ENCODE measurements at regions not wholly inside any gene's neighbourhood (a gene's known extent, or its start where the extent isn't known, plus 50 kb on each side); places are given as distances from the start of the nearest gene placed in this dataset.
"Not testable (repeated sequence)": the region's sequence is repeated elsewhere in the genome, so short reads cannot be mapped to it uniquely, and the experiment has no call there.

- peaks cover 23% of the 10 kb centered on the region for H3K27me3 Mint-ChIP-seq
- H3K36me3 Mint-ChIP-seq (ENCODE audit: insufficient read depth) = no peaks in the 10 kb centered on the region
- H3K27ac Mint-ChIP-seq (ENCODE audit: low read depth) = no peak overlapping the region
- no peaks in the 10 kb centered on the region for H3K4me1 Mint-ChIP-seq
- ATAC-seq (replicated peaks; ENCODE audit: extremely low read depth, poor library complexity, severe bottlenecking) (no peak), DNase-seq (ENCODE audit: low spot score in 2 of 2) (no peak)
- H3K9me3 Mint-ChIP-seq = no peaks in the 10 kb centered on the region
- H3K4me3 Mint-ChIP-seq = no peak overlapping the region
Measured at GRCh38 chr4:53711926-53712325, 120.6 kb upstream of the LNX1 start.

GRCh38 chr4:53709693-53710092 lies 118.4 kb upstream of the LNX1 start:
- no peaks in the 10 kb centered on the region for H3K36me3 Mint-ChIP-seq (ENCODE audit: insufficient read depth)
- H3K4me3 Mint-ChIP-seq = no peak overlapping the region
- no peaks in the 10 kb centered on the region for H3K4me1 Mint-ChIP-seq
- no peak overlapping the region for H3K27ac Mint-ChIP-seq (ENCODE audit: low read depth)
- H3K9me3 Mint-ChIP-seq = no peaks in the 10 kb centered on the region
- H3K27me3 Mint-ChIP-seq = peaks cover 22% of the 10 kb centered on the region
- ATAC-seq (replicated peaks; ENCODE audit: extremely low read depth, poor library complexity, severe bottlenecking) (no peak), DNase-seq (ENCODE audit: low spot score in 2 of 2) (no peak)

GRCh38 chr4:53707491-53707890 lies 116.2 kb upstream of the LNX1 start:
- Mint-ChIP-seq H3K36me3 (ENCODE audit: insufficient read depth) (no peaks in the 10 kb centered on the region), H3K27ac (ENCODE audit: low read depth) (no peak overlapping the region), H3K4me1 (peaks cover 6% of the 10 kb centered on the region), H3K9me3 (no peaks in the 10 kb centered on the region), H3K27me3 (peaks cover 33% of the 10 kb centered on the region), H3K4me3 (no peak overlapping the region)
- DNase-seq (ENCODE audit: low spot score in 2 of 2) (no peak), ATAC-seq (replicated peaks; ENCODE audit: extremely low read depth, poor library complexity, severe bottlenecking) (no peak)

GRCh38 chr4:53706422-53707032 lies 115.2 kb upstream of the LNX1 start:
- no peaks in the 10 kb centered on the region for H3K9me3 Mint-ChIP-seq
- H3K4me3 Mint-ChIP-seq = no peak overlapping the region
- no peak for DNase-seq (ENCODE audit: low spot score in 2 of 2)
- no peaks in the 10 kb centered on the region for H3K36me3 Mint-ChIP-seq (ENCODE audit: insufficient read depth)
- no peak overlapping the region for H3K27ac Mint-ChIP-seq (ENCODE audit: low read depth)
- no peak for ATAC-seq (replicated peaks; ENCODE audit: extremely low read depth, poor library complexity, severe bottlenecking)
- H3K27me3 Mint-ChIP-seq = peaks cover 34% of the 10 kb centered on the region
- peaks cover 6% of the 10 kb centered on the region for H3K4me1 Mint-ChIP-seq

GRCh38 chr4:53705972-53706371 lies 114.7 kb upstream of the LNX1 start:
- H3K4me1 Mint-ChIP-seq = peaks cover 6% of the 10 kb centered on the region
- H3K9me3 Mint-ChIP-seq = no peaks in the 10 kb centered on the region

GRCh38 chr4:53705151-53705764 lies 114.0 kb upstream of the LNX1 start:
- H3K27me3 Mint-ChIP-seq = peaks cover 47% of the 10 kb centered on the region
- no peaks in the 10 kb centered on the region for H3K9me3 Mint-ChIP-seq
- ATAC-seq (replicated peaks; ENCODE audit: extremely low read depth, poor library complexity, severe bottlenecking) = no peak

More at GRCh38 chr4:53705972-53706371, 114.7 kb upstream of the LNX1 start:
- DNase-seq (ENCODE audit: low spot score in 2 of 2) = no peak
- no peak for ATAC-seq (replicated peaks; ENCODE audit: extremely low read depth, poor library complexity, severe bottlenecking)
- Mint-ChIP-seq H3K36me3 (ENCODE audit: insufficient read depth) (no peaks in the 10 kb centered on the region), H3K4me3 (no peak overlapping the region), H3K27me3 (peaks cover 40% of the 10 kb centered on the region), H3K27ac (ENCODE audit: low read depth) (no peak overlapping the region)

GRCh38 chr4:53704329-53704728 lies 113.0 kb upstream of the LNX1 start:
- Mint-ChIP-seq H3K27ac (ENCODE audit: low read depth) (no peak overlapping the region), H3K36me3 (ENCODE audit: insufficient read depth) (no peaks in the 10 kb centered on the region), H3K9me3 (no peaks in the 10 kb centered on the region), H3K4me1 (peaks cover 6% of the 10 kb centered on the region), H3K27me3 (peaks cover 51% of the 10 kb centered on the region), H3K4me3 (no peak overlapping the region)
- no peak for DNase-seq (ENCODE audit: low spot score in 2 of 2)
- no peak for ATAC-seq (replicated peaks; ENCODE audit: extremely low read depth, poor library complexity, severe bottlenecking)

More at GRCh38 chr4:53705151-53705764, 114.0 kb upstream of the LNX1 start:
- Mint-ChIP-seq H3K4me3 (no peak overlapping the region), H3K27ac (ENCODE audit: low read depth) (no peak overlapping the region), H3K4me1 (peaks cover 6% of the 10 kb centered on the region), H3K36me3 (ENCODE audit: insufficient read depth) (no peaks in the 10 kb centered on the region)
- DNase-seq (ENCODE audit: low spot score in 2 of 2) = no peak

GRCh38 chr4:53703267-53703655 lies 112.0 kb upstream of the LNX1 start:
- no peaks in the 10 kb centered on the region for H3K36me3 Mint-ChIP-seq (ENCODE audit: insufficient read depth)
- H3K9me3 Mint-ChIP-seq = no peaks in the 10 kb centered on the region
- H3K27me3 Mint-ChIP-seq = peaks cover 45% of the 10 kb centered on the region
- DNase-seq (ENCODE audit: low spot score in 2 of 2) = no peak
- ATAC-seq (replicated peaks; ENCODE audit: extremely low read depth, poor library complexity, severe bottlenecking) = no peak
- no peak overlapping the region for H3K27ac Mint-ChIP-seq (ENCODE audit: low read depth)
- peaks cover 6% of the 10 kb centered on the region for H3K4me1 Mint-ChIP-seq
- no peak overlapping the region for H3K4me3 Mint-ChIP-seq

- Mint-ChIP-seq H3K9me3 (no peaks in the 10 kb centered on the region), H3K4me1 (peaks cover 6% of the 10 kb centered on the region), H3K27ac (ENCODE audit: low read depth) (peak overlapping the region; percentile 84), H3K4me3 (peak overlapping the region; percentile 40), H3K36me3 (ENCODE audit: insufficient read depth) (no peaks in the 10 kb centered on the region), H3K27me3 (peaks cover 38% of the 10 kb centered on the region)
- ATAC-seq (replicated peaks; ENCODE audit: extremely low read depth, poor library complexity, severe bottlenecking) (peak; percentile 36), DNase-seq (ENCODE audit: low spot score in 2 of 2) (no peak)
Measured at GRCh38 chr4:53702334-53703266, 111.3 kb upstream of the LNX1 start.

GRCh38 chr4:53701260-53701659 lies 110.0 kb upstream of the LNX1 start:
- H3K9me3 Mint-ChIP-seq; H3K4me1 Mint-ChIP-seq; H3K27ac Mint-ChIP-seq (ENCODE audit: low read depth); H3K36me3 Mint-ChIP-seq (ENCODE audit: insufficient read depth); ATAC-seq (replicated peaks; ENCODE audit: extremely low read depth, poor library complexity, severe bottlenecking); H3K4me3 Mint-ChIP-seq; DNase-seq (ENCODE audit: low spot score in 2 of 2): not testable (repeated sequence)
- H3K27me3 Mint-ChIP-seq = peaks cover 29% of the 10 kb centered on the region

GRCh38 chr4:53699310-53699709 lies 108.0 kb upstream of the LNX1 start:
- H3K36me3 Mint-ChIP-seq (ENCODE audit: insufficient read depth); H3K27ac Mint-ChIP-seq (ENCODE audit: low read depth); DNase-seq (ENCODE audit: low spot score in 2 of 2); H3K4me1 Mint-ChIP-seq; ATAC-seq (replicated peaks; ENCODE audit: extremely low read depth, poor library complexity, severe bottlenecking); H3K4me3 Mint-ChIP-seq; H3K9me3 Mint-ChIP-seq: not testable (repeated sequence)
- peaks cover 29% of the 10 kb centered on the region for H3K27me3 Mint-ChIP-seq

GRCh38 chr4:53697016-53697685 lies 105.9 kb upstream of the LNX1 start:
- H3K36me3 Mint-ChIP-seq (ENCODE audit: insufficient read depth) = no peaks in the 10 kb centered on the region
- H3K4me3 Mint-ChIP-seq = no peak overlapping the region
- H3K9me3 Mint-ChIP-seq = no peaks in the 10 kb centered on the region
- no peaks in the 10 kb centered on the region for H3K4me1 Mint-ChIP-seq
- peaks cover 19% of the 10 kb centered on the region for H3K27me3 Mint-ChIP-seq
- H3K27ac Mint-ChIP-seq (ENCODE audit: low read depth) = no peak overlapping the region
- no peak for ATAC-seq (replicated peaks; ENCODE audit: extremely low read depth, poor library complexity, severe bottlenecking)
- no peak for DNase-seq (ENCODE audit: low spot score in 2 of 2)

Data from central memory CD8-positive, alpha-beta T cell (primary cell).